ENCODE measurements at regions not wholly inside any gene's neighbourhood (a gene's known extent, or its start where the extent isn't known, plus 50 kb on each side); places are given as distances from the start of the nearest gene placed in this dataset.

DNA sequence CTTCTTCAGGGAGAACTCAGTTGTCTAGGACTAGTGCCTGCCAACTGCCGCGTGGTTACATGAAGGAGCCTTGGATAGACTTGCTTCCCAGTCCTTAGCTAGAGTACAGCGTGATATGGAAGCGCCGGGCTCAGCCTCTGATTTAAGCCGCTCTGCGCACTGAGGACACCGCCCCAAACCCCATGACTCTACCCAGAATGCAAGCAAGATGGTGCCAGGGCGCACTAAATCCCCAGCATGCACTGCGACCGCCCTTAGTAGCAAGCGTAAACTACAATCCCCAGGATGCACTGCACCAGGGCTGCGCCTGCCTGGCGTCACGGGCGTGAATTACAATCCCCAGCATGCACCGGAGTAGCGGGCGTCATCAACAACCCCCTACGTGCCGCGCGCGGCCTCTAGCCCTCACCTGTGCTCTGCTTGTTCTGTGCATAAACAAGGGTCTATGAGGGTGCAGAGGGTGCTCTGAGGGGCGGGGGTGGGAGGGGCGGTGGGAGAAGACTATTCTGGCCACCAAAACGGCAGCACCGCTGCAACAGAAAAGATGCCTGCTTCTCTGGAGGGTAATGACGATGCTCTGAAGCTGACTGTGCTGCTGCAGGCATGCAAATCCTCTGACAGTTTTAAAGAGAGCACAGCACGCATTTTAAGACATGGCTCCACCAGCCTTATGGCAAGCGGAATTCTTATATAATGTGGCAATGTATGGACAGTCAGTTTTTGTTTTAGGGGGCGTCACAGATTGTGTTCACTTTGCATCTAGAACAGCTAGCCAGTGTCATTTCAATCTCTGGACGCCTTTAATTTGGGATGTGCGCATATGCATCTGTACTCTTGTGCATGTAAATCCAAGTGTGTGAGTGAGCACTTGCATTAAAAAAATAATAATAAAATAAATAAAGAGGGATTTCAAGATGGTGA, 282.5 kb upstream of the MYT1L start:
- no peaks in the 10 kb centered on the region for H3K27me3 Mint-ChIP-seq (ENCODE audit: insufficient read depth)
- no peaks in the 10 kb centered on the region for H3K4me1 Mint-ChIP-seq (ENCODE audit: low read depth)
- peak; percentile 20 for DNase-seq
- H3K36me3 Mint-ChIP-seq (ENCODE audit: low read depth), result no peaks in the 10 kb centered on the region; the same call in 1 of the 2 replicates
- H3K9me3 Mint-ChIP-seq, result peaks cover 42% of the 10 kb centered on the region
- peak overlapping the region; percentile 65; the same call in 1 of the 2 replicates for H3K4me3 Mint-ChIP-seq
- no peak overlapping the region for H3K27ac Mint-ChIP-seq
- TF ChIP-seq, protein P1, sequence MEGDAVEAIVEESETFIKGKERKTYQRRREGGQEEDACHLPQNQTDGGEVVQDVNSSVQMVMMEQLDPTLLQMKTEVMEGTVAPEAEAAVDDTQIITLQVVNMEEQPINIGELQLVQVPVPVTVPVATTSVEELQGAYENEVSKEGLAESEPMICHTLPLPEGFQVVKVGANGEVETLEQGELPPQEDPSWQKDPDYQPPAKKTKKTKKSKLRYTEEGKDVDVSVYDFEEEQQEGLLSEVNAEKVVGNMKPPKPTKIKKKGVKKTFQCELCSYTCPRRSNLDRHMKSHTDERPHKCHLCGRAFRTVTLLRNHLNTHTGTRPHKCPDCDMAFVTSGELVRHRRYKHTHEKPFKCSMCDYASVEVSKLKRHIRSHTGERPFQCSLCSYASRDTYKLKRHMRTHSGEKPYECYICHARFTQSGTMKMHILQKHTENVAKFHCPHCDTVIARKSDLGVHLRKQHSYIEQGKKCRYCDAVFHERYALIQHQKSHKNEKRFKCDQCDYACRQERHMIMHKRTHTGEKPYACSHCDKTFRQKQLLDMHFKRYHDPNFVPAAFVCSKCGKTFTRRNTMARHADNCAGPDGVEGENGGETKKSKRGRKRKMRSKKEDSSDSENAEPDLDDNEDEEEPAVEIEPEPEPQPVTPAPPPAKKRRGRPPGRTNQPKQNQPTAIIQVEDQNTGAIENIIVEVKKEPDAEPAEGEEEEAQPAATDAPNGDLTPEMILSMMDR (IDR thresholded peaks at IDR 0.05), result no peak

DNA sequence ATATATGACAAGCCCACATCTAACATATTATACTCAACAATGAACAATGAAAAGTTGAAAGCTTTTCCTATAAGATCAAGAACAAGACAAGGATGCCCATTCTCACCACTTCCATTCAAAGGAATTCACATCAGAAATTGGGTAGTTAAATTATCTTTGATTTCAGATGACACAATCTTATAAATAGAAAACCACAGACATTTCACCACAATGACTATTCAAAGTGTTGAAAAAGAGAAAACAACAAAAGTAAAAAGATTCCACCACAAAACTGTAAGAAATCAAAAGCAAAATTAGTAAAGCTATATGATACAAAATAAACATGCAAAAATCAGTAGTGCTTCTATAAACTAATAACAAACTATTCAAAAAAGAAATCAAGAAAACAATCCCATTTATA, 279.7 kb upstream of the MYT1L start:
- Mint-ChIP-seq H3K27me3 (ENCODE audit: insufficient read depth) (no peaks in the 10 kb centered on the region), H3K4me1 (ENCODE audit: low read depth) (no peaks in the 10 kb centered on the region)

DNA sequence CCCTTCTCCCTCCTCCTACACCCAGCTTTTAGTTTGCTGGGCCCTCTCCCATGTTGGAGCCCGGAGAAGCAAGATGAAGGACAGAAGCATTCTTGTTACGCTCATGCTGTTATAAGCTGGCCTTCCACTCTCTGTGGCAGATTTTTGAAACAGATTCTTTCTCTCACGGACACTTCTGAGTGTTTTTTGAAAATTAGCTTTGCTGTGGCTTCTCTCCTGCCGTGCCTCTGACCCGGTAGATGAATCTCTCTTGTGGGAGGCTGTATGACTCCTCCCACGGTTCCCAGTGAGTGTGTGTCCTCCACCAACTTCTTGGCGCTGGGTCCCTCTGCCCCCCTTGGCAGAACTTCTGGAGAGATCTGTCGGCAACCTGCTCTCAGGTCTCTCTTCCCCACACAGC, 269.3 kb upstream of the MYT1L start:
- Mint-ChIP-seq H3K27me3 (ENCODE audit: insufficient read depth) (peaks cover 3% of the 10 kb centered on the region), H3K27ac (no peak overlapping the region), H3K9me3 (peaks cover 59% of the 10 kb centered on the region), H3K4me3 (no peak overlapping the region), H3K36me3 (ENCODE audit: low read depth) (peaks cover 3% of the 10 kb centered on the region; the same call in 1 of the 2 replicates), H3K4me1 (ENCODE audit: low read depth) (no peaks in the 10 kb centered on the region)
- TF ChIP-seq, protein P1 (IDR thresholded peaks at IDR 0.05), result no peak
- DNase-seq, result no peak

More for the DNA sequence above, 279.7 kb upstream of the MYT1L start:
- Mint-ChIP-seq H3K27ac (no peak overlapping the region), H3K9me3 (peaks cover 53% of the 10 kb centered on the region), H3K36me3 (ENCODE audit: low read depth) (peaks cover 5% of the 10 kb centered on the region; the same call in 1 of the 2 replicates), H3K4me3 (no peak overlapping the region)
- TF ChIP-seq, protein P1 (IDR thresholded peaks at IDR 0.05), result no peak
- no peak for DNase-seq

DNA sequence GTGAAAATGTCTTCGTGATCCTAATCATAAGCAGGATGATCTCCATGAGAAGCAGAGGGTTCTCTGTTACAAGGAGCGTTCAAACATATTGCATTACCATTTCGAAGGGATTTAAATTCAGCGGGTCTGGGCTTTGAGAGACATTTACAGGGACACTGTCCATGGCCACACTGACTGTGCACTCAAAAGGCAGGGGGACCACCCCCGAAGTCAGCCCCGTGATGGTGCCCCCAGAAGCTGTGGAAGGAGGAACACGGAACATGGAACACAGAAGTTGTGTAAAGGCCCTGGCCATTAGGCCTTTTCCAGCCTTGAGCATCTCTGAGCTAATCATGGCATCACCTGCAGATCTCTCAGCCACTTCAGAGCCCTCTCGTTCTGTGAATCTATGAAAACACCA, 268.4 kb upstream of the MYT1L start:
- H3K27me3 Mint-ChIP-seq (ENCODE audit: insufficient read depth), result peaks cover 3% of the 10 kb centered on the region
- TF ChIP-seq, protein P1 (IDR thresholded peaks at IDR 0.05), result no peak
- peaks cover 3% of the 10 kb centered on the region; the same call in 1 of the 2 replicates for H3K36me3 Mint-ChIP-seq (ENCODE audit: low read depth)
- no peaks in the 10 kb centered on the region for H3K4me1 Mint-ChIP-seq (ENCODE audit: low read depth)
- no peak overlapping the region for H3K4me3 Mint-ChIP-seq
- peaks cover 64% of the 10 kb centered on the region for H3K9me3 Mint-ChIP-seq
- no peak for DNase-seq
- H3K27ac Mint-ChIP-seq, result no peak overlapping the region

DNA sequence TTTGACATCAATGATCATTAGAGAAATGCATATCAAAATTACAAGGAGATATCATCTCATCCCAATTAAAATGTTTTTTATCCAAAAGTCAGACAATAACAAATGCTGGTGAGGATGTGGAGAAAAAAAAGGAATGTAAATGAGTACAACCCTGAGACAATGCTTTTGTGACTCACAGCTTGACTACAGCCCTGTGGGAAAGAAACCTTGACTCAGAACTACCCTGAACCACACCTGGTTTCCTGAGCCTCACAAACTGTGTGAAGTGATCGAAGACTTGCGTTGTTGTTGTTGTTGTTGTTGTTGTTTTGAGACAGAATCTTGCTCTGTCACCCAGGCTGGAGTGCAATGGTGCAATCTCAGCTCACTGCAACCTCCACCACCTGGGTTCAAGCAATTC, 266.6 kb upstream of the MYT1L start:
- H3K27me3 Mint-ChIP-seq (ENCODE audit: insufficient read depth), result peaks cover 3% of the 10 kb centered on the region
- H3K4me3 Mint-ChIP-seq, result no peak overlapping the region
- H3K36me3 Mint-ChIP-seq (ENCODE audit: low read depth), result peaks cover 3% of the 10 kb centered on the region; the same call in 1 of the 2 replicates
- H3K9me3 Mint-ChIP-seq, result peaks cover 72% of the 10 kb centered on the region
- H3K4me1 Mint-ChIP-seq (ENCODE audit: low read depth), result no peaks in the 10 kb centered on the region
- no peak overlapping the region for H3K27ac Mint-ChIP-seq
- TF ChIP-seq, protein P1 (IDR thresholded peaks at IDR 0.05), result no peak
- no peak for DNase-seq

Data from HFFc6 (cell line).